Progenitor cell of endocrine pancreas (in vitro differentiated cells): ENCODE measurements at regions not wholly inside any gene's neighbourhood (a gene's known extent, or its start where the extent isn't known, plus 50 kb on each side); places are given as distances from the start of the nearest gene placed in this dataset.

ENCODE experiments used
- DNase-seq: peaks from one replicate; pipeline ENCODE4 v3.0.0; 2021; ENCODE audit warnings: low spot score; ENCODE audit not compliant: unreplicated experiment
- H3K27ac Mint-ChIP-seq: 2 replicates; pipeline ENCODE4 v1.8.0; 2021; ENCODE audit warnings: mild to moderate bottlenecking, moderate library complexity, mixed read lengths
- H3K27me3 Mint-ChIP-seq: 2 replicates; pipeline ENCODE4 v1.8.0; 2021; ENCODE audit warnings: mixed read lengths
- H3K36me3 Mint-ChIP-seq: 2 replicates; pipeline ENCODE4 v1.8.0; 2022; ENCODE audit warnings: mixed read lengths; ENCODE audit not compliant: insufficient read depth
- H3K4me1 Mint-ChIP-seq: 2 replicates; pipeline ENCODE4 v1.8.0; 2021; ENCODE audit warnings: low read depth, mixed read lengths
- H3K4me3 Mint-ChIP-seq: 2 replicates; pipeline ENCODE4 v1.8.0; 2021; ENCODE audit warnings: low read depth, mild to moderate bottlenecking, moderate library complexity, mixed read lengths
- H3K9me3 Mint-ChIP-seq: 2 replicates; pipeline ENCODE4 v1.8.0; 2021; ENCODE audit warnings: low read depth, mixed read lengths
- TF ChIP-seq, protein P1 (sequence below): fragments of 200-600 bp; sonication (generic); IDR thresholded peaks from one replicate; pipeline ENCODE4 v1.5.0; 2021; ENCODE audit warnings: antibody characterized with exemption, mild to moderate bottlenecking; ENCODE audit not compliant: unreplicated experiment

DNA sequence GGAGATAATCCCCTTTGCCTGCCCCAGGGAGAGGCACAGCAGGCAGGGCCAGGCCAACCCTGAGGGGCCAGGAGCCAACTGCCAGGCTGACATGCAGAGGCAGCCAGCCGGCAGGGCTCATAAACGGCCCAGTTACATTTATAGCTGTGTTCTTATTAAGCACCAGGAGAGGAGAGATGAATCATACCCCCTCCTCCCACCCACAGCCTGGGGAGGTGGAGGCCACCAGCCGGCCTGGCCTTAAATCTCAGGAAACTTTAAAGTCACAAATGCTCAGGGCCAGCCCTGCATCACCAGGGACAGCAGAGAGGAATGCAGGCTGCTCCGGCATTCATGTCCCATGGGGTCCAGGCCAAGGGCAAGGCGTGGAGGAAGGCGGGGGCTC, 177.2 kb downstream of the TMEM132E start:
- Mint-ChIP-seq H3K36me3 (no peaks in the 10 kb centered on the region), H3K27me3 (peaks cover 22% of the 10 kb centered on the region), H3K27ac (no peak overlapping the region), H3K4me3 (no peak overlapping the region), H3K4me1 (peaks cover 2% of the 10 kb centered on the region), H3K9me3 (no peaks in the 10 kb centered on the region)
- TF ChIP-seq, protein P1, sequence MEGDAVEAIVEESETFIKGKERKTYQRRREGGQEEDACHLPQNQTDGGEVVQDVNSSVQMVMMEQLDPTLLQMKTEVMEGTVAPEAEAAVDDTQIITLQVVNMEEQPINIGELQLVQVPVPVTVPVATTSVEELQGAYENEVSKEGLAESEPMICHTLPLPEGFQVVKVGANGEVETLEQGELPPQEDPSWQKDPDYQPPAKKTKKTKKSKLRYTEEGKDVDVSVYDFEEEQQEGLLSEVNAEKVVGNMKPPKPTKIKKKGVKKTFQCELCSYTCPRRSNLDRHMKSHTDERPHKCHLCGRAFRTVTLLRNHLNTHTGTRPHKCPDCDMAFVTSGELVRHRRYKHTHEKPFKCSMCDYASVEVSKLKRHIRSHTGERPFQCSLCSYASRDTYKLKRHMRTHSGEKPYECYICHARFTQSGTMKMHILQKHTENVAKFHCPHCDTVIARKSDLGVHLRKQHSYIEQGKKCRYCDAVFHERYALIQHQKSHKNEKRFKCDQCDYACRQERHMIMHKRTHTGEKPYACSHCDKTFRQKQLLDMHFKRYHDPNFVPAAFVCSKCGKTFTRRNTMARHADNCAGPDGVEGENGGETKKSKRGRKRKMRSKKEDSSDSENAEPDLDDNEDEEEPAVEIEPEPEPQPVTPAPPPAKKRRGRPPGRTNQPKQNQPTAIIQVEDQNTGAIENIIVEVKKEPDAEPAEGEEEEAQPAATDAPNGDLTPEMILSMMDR, result no peak
- DNase-seq, result no peak

DNA sequence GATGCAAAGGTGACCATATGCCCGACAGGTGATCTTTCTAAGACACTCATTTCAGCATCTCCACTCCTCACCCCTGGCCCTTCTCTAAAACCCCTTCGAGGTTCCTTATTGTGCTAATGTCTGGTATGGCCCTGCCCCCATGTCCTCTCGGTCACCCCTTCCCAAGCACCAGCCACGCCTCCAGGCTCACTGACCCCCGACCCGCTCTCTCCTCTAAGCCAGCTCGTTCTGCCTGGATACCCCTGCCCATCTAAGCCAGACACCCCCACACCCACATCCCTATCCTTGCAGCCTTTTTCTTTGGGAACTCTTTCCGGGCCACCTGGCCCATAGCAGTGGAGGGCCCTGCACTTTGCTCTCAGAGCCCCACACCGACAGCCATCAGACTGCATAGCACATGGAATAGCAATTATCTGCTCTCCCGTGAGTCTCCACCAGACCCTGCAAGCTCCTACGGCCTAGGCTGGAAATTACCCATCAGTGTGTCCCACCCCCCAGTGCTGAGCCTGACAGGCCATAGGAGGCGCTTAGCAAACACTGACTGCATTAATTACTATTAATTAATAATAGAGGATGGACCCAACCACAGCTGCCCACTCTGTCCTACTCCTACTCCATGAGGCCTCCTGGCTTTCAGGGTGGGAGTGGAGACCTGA, 176.7 kb downstream of the TMEM132E start:
- DNase-seq, result no peak
- H3K36me3 Mint-ChIP-seq, result no peaks in the 10 kb centered on the region
- H3K4me3 Mint-ChIP-seq, result no peak overlapping the region
- no peak overlapping the region for H3K27ac Mint-ChIP-seq
- H3K9me3 Mint-ChIP-seq, result no peaks in the 10 kb centered on the region
- TF ChIP-seq, protein P1, result no peak
- H3K27me3 Mint-ChIP-seq, result peaks cover 22% of the 10 kb centered on the region
- H3K4me1 Mint-ChIP-seq, result peaks cover 2% of the 10 kb centered on the region

DNA sequence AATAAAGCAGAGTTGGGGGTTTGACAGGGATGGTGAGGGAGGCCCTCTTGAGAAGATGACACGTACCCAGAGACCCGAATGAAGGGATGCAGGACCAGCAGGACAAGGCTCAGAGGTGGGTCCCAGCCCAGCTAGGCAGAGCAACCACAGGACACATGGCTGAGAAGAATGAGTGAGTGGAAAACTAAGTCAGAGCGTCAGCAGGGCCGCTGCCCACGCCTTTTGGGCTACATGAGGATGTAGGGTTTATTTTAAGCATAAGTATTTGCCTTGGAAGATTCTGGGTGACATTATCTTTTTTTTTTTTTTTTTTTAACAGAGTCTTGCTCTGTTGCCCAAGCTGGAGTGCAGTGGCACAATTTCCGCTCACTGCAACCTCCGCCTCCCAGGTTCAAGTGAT, 176.0 kb downstream of the TMEM132E start:
- no peak overlapping the region for H3K4me3 Mint-ChIP-seq
- H3K27me3 Mint-ChIP-seq, result peaks cover 22% of the 10 kb centered on the region
- H3K27ac Mint-ChIP-seq, result no peak overlapping the region
- no peaks in the 10 kb centered on the region for H3K36me3 Mint-ChIP-seq
- TF ChIP-seq, protein P1, result no peak
- H3K9me3 Mint-ChIP-seq, result no peaks in the 10 kb centered on the region
- peaks cover 2% of the 10 kb centered on the region for H3K4me1 Mint-ChIP-seq
- DNase-seq, result no peak

DNA sequence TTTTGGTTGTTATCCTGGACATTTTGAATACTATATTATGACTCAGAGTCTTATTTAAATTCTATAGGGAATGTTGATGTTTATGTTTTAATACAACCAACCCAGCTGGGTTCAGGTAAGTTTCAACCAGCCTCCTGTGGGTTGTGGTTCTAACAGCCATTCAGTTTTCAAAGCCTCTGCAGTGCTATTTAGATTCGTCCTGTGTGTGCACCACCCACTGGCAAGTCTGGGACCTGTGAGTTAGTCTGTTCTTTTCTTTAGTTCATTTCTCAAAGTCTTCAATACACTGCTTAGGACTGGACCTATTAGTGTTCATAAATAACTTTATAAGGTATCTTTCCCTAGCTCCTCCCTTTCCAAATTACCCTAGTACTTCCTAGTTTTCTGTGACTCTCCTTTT, 170.6 kb downstream of the TMEM132E start:
- Mint-ChIP-seq H3K4me1 (no peaks in the 10 kb centered on the region), H3K27ac (no peak overlapping the region), H3K4me3 (no peak overlapping the region), H3K27me3 (peaks cover 14% of the 10 kb centered on the region), H3K9me3 (no peaks in the 10 kb centered on the region), H3K36me3 (no peaks in the 10 kb centered on the region)
- TF ChIP-seq, protein P1, result no peak
- no peak for DNase-seq

DNA sequence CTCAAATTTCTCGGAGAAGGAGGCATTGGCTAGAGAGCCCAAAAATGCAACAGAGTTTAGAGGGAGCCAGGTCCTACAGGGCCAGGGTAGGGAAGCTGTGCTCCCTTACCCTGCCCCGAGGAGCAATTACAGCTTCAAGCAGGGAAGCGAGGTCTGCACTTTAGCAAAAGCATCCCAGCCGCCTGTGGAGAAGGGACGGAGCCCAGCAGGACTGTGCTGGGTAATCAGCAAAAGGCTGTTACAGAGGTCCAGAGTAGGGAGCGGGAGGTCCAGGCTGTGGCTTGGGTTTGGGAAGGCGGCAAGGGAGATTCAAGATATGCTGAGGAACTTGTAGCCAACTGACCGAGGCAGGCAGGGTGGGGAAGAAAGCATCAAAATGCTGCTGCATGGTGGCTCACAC, 162.6 kb downstream of the TMEM132E start:
- no peak overlapping the region for H3K4me3 Mint-ChIP-seq
- H3K27me3 Mint-ChIP-seq, result peaks cover 12% of the 10 kb centered on the region
- no peaks in the 10 kb centered on the region for H3K4me1 Mint-ChIP-seq
- H3K9me3 Mint-ChIP-seq, result no peaks in the 10 kb centered on the region
- no peaks in the 10 kb centered on the region for H3K36me3 Mint-ChIP-seq
- H3K27ac Mint-ChIP-seq, result no peak overlapping the region
- TF ChIP-seq, protein P1, result no peak
- DNase-seq, result no peak
